Peyer's patch (tissue), 4 donors: ENCODE measurements at regions not wholly inside any gene's neighbourhood (a gene's known extent, or its start where the extent isn't known, plus 50 kb on each side); places are given as distances from the start of the nearest gene placed in this dataset.

Experiments
- DNase-seq, 3 donors: peaks; one replicate each; pipeline ENCODE4 v3.0.0-alpha.2; 2017 to 2019
- H3K27ac ChIP-seq, 4 donors: fragments of 200-600 bp; sonication (generic); one replicate each; pipeline ENCODE4 v1.5.1; 2016 to 2019
- H3K27me3 ChIP-seq, 2 donors: fragments of 200-600 bp; sonication (generic); one replicate each; pipeline ENCODE4 v1.5.1; 2019
- H3K36me3 ChIP-seq, 3 donors: fragments of 200-600 bp; sonication (generic); one replicate each; pipeline ENCODE4 v1.5.1; 2016 to 2019
- H3K4me1 ChIP-seq, 4 donors: fragments of 200-600 bp; sonication (generic); one replicate each; pipeline ENCODE4 v1.5.1; 2016 to 2019
- H3K4me3 ChIP-seq, 4 donors: fragments of 200-600 bp; sonication (generic); 1 replicate in 3 of 4; 2 replicates in 1 of 4; pipeline ENCODE4 v1.5.1; 2016 to 2019; ENCODE audit warnings: mild to moderate bottlenecking in 1 of 4
- H3K9me3 ChIP-seq, 4 donors: fragments of 200-600 bp; sonication (generic); one replicate each; pipeline ENCODE4 v1.5.1; 2016 to 2019; ENCODE audit warnings: mild to moderate bottlenecking in 1 of 4
- POLR2A ChIP-seq, 2 donors: fragments of 450-650 bp; IDR thresholded peaks; one replicate each; pipeline ENCODE4 v1.5.1; 2017; ENCODE audit warnings: antibody characterized with exemption in 2 of 2, mild to moderate bottlenecking in 2 of 2, moderate library complexity in 2 of 2
- TF ChIP-seq, protein P1 (sequence below), 6 experiments: fragments of 450-650 bp in 4 of 6; fragments of 200-600 bp in 2 of 6; sonication (generic) in 1 of 6; IDR thresholded peaks; one replicate each; pipeline ENCODE4 v1.5.1; 2017 to 2019; ENCODE audit warnings: antibody characterized with exemption in 6 of 6, mild to moderate bottlenecking in 3 of 6, moderate library complexity in 1 of 6

GRCh38 chr12:61161961-61162360 is 1098.2 kb upstream of the USP15 start:
- no peak for TF ChIP-seq POLR2A (IDR thresholded peaks at IDR 0.05)
- TF ChIP-seq, protein P1, sequence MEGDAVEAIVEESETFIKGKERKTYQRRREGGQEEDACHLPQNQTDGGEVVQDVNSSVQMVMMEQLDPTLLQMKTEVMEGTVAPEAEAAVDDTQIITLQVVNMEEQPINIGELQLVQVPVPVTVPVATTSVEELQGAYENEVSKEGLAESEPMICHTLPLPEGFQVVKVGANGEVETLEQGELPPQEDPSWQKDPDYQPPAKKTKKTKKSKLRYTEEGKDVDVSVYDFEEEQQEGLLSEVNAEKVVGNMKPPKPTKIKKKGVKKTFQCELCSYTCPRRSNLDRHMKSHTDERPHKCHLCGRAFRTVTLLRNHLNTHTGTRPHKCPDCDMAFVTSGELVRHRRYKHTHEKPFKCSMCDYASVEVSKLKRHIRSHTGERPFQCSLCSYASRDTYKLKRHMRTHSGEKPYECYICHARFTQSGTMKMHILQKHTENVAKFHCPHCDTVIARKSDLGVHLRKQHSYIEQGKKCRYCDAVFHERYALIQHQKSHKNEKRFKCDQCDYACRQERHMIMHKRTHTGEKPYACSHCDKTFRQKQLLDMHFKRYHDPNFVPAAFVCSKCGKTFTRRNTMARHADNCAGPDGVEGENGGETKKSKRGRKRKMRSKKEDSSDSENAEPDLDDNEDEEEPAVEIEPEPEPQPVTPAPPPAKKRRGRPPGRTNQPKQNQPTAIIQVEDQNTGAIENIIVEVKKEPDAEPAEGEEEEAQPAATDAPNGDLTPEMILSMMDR (IDR thresholded peaks at IDR 0.05): no peak
- no peaks in the 10 kb centered on the region for H3K27me3 ChIP-seq
- no peak overlapping the region for H3K27ac ChIP-seq
- DNase-seq: no peak
- no peaks in the 10 kb centered on the region for H3K4me1 ChIP-seq
- no peaks in the 10 kb centered on the region for H3K36me3 ChIP-seq
- H3K9me3 ChIP-seq: no peaks in the 10 kb centered on the region
- H3K4me3 ChIP-seq: no peak overlapping the region

GRCh38 chr12:61188801-61189595 is 1071.2 kb upstream of the USP15 start:
- TF ChIP-seq, protein P1 (IDR thresholded peaks at IDR 0.05): no peak
- no peak for TF ChIP-seq POLR2A (IDR thresholded peaks at IDR 0.05)
- no peaks in the 10 kb centered on the region for H3K4me1 ChIP-seq
- DNase-seq: no peak
- no peaks in the 10 kb centered on the region for H3K27me3 ChIP-seq
- H3K27ac ChIP-seq: no peak overlapping the region
- no peaks in the 10 kb centered on the region for H3K9me3 ChIP-seq
- H3K36me3 ChIP-seq: no peaks in the 10 kb centered on the region
- no peak overlapping the region for H3K4me3 ChIP-seq

- TF ChIP-seq POLR2A (IDR thresholded peaks at IDR 0.05): no peak
- TF ChIP-seq, protein P1 (IDR thresholded peaks at IDR 0.05): no peak
- Histone ChIP-seq H3K9me3 (peaks cover 0 to 4% (median 0%) of the 10 kb centered on the region in 4 donors), H3K27ac (no peak overlapping the region), H3K27me3 (no peaks in the 10 kb centered on the region), H3K36me3 (no peaks in the 10 kb centered on the region), H3K4me1 (no peaks in the 10 kb centered on the region), H3K4me3 (no peak overlapping the region)
- no peak for DNase-seq
These were observed 1046.6 kb upstream of the USP15 start for GRCh38 chr12:61213646-61214045.

- H3K27me3 ChIP-seq: no peaks in the 10 kb centered on the region
- no peak overlapping the region for H3K4me3 ChIP-seq
- no peaks in the 10 kb centered on the region for H3K4me1 ChIP-seq
- no peak for DNase-seq
- no peaks in the 10 kb centered on the region for H3K36me3 ChIP-seq
- no peaks in the 10 kb centered on the region for H3K9me3 ChIP-seq
- TF ChIP-seq, protein P1 (IDR thresholded peaks at IDR 0.05): no peak
- TF ChIP-seq POLR2A (IDR thresholded peaks at IDR 0.05): no peak
- H3K27ac ChIP-seq: no peak overlapping the region
These were observed 1039.9 kb upstream of the USP15 start for GRCh38 chr12:61220337-61220736.

DNA sequence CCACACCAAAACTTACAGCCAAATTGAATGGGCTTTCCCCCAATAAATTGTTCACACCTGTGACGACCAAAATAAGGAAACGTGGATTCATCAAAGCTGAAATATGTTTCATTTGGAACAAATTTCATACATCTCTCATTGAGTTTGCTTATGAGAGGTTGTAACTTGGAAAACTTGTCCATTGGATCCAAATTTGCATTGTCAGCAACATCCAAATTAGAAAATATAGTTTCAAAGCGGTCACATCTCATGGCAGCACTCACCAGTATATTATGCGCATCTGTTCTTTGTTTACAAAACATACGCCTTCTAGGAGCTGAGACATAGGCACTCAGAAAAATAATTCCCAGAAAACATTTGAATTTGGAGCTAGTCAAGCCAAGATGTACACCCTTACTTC is 1028.2 kb upstream of the USP15 start:
- Histone ChIP-seq H3K27me3 (no peaks in the 10 kb centered on the region), H3K27ac (no peak overlapping the region), H3K9me3 (peaks cover 0 to 5% (median 0%) of the 10 kb centered on the region in 4 donors), H3K4me1 (no peaks in the 10 kb centered on the region), H3K4me3 (no peak overlapping the region), H3K36me3 (no peaks in the 10 kb centered on the region)
- DNase-seq: no peak
- TF ChIP-seq, protein P1 (IDR thresholded peaks at IDR 0.05): no peak
- no peak for TF ChIP-seq POLR2A (IDR thresholded peaks at IDR 0.05)
